Coronary artery (tissue), 2 donors: ENCODE measurements at regions not wholly inside any gene's neighbourhood (a gene's known extent, or its start where the extent isn't known, plus 50 kb on each side); places are given as distances from the start of the nearest gene placed in this dataset.

Experiments used
- DNase-seq: peaks from one replicate; pipeline ENCODE4 v3.0.0-alpha.2; 2017; ENCODE audit warnings: low spot score
- H3K27ac ChIP-seq, 2 donors: fragments of 200-600 bp; sonication (generic); one replicate each; pipeline ENCODE4 v1.5.1; 2016 to 2019
- H3K4me3 ChIP-seq: fragments of 200-600 bp; sonication (generic); 2 replicates; pipeline ENCODE4 v1.5.1; 2016; ENCODE audit warnings: mild to moderate bottlenecking, moderate library complexity
- CTCF ChIP-seq: fragments of 200-600 bp; sonication (generic); IDR thresholded peaks from one replicate; pipeline ENCODE4 v1.5.1; 2019; ENCODE audit warnings: antibody characterized with exemption

- no peak for TF ChIP-seq CTCF
- peak; percentile 71 for DNase-seq
- no peak overlapping the region for H3K4me3 ChIP-seq
- H3K27ac ChIP-seq = no peak overlapping the region
Observed at GRCh38 chr5:117594166-117594565, 1019.5 kb upstream of the SEMA6A start.

- no peak for DNase-seq
- H3K27ac ChIP-seq = no peak overlapping the region
- H3K4me3 ChIP-seq = no peak overlapping the region
- no peak for TF ChIP-seq CTCF
Observed at GRCh38 chr5:117590944-117591343, 1016.3 kb upstream of the SEMA6A start.

- DNase-seq = no peak
- Histone ChIP-seq H3K4me3 (no peak overlapping the region), H3K27ac (no peak overlapping the region)
- no peak for TF ChIP-seq CTCF
Observed at GRCh38 chr5:117588611-117589010, 1014.0 kb upstream of the SEMA6A start.

GRCh38 chr5:117587111-117587510 lies 1012.5 kb upstream of the SEMA6A start:
- TF ChIP-seq CTCF = no peak
- H3K27ac ChIP-seq = no peak overlapping the region

GRCh38 chr5:117568622-117569021 lies 994.0 kb upstream of the SEMA6A start:
- DNase-seq = no peak
- no peak overlapping the region for H3K27ac ChIP-seq
- H3K4me3 ChIP-seq = no peak overlapping the region
- TF ChIP-seq CTCF = no peak

More at GRCh38 chr5:117587111-117587510, 1012.5 kb upstream of the SEMA6A start:
- no peak overlapping the region for H3K4me3 ChIP-seq
- no peak for DNase-seq

- H3K27ac ChIP-seq = no peak overlapping the region
- no peak for TF ChIP-seq CTCF
- no peak overlapping the region for H3K4me3 ChIP-seq
- DNase-seq = no peak
Observed at GRCh38 chr5:117568126-117568525, 993.5 kb upstream of the SEMA6A start.

- TF ChIP-seq CTCF = no peak
- Histone ChIP-seq H3K4me3 (no peak overlapping the region), H3K27ac (no peak overlapping the region)
- no peak for DNase-seq
Observed at GRCh38 chr5:117562647-117563046, 988.0 kb upstream of the SEMA6A start.
